ENCODE measurements at regions not wholly inside any gene's neighbourhood (a gene's known extent, or its start where the extent isn't known, plus 50 kb on each side); places are given as distances from the start of the nearest gene placed in this dataset.

GRCh38 chr3:164848923-164849322 is 229.4 kb downstream of the SI start:
- TF ChIP-seq CTCF (IDR thresholded peaks at IDR 0.05): no peak
- Histone ChIP-seq H3K4me1 (no peaks in the 10 kb centered on the region), H3K36me3 (no peaks in the 10 kb centered on the region), H3K4me3 (no peak overlapping the region), H3K27ac (no peak overlapping the region), H3K27me3 (no peaks in the 10 kb centered on the region), H3K9me3 (no peaks in the 10 kb centered on the region)
- intact Hi-C loops (cut with DNase I): no loop called here
- ATAC-seq (no peak), DNase-seq (no peak)
- 69 to 81% (median 74%) methylated on average over 4 of the region's 4 CpGs for WGBS, 4 donors

GRCh38 chr3:164845739-164846138 is 232.6 kb downstream of the SI start:
- Histone ChIP-seq H3K9me3 (no peaks in the 10 kb centered on the region), H3K4me3 (no peak overlapping the region), H3K36me3 (no peaks in the 10 kb centered on the region), H3K4me1 (no peaks in the 10 kb centered on the region), H3K27me3 (no peaks in the 10 kb centered on the region), H3K27ac (no peak overlapping the region)
- no peak for TF ChIP-seq CTCF (IDR thresholded peaks at IDR 0.05)
- no peak for TF ChIP-seq POLR2A (IDR thresholded peaks at IDR 0.05)
- DNase-seq (no peak), ATAC-seq (no peak)
- intact Hi-C loops (cut with DNase I): no loop called here
- WGBS, 4 donors: 71 to 74% (median 74%) methylated on average over 2 of the region's 2 CpGs

GRCh38 chr3:164832216-164832615 is 246.1 kb downstream of the SI start:
- intact Hi-C loops (cut with DNase I): no loop called here
- Histone ChIP-seq H3K4me3 (no peak overlapping the region), H3K36me3 (no peaks in the 10 kb centered on the region), H3K27me3 (no peaks in the 10 kb centered on the region), H3K27ac (no peak overlapping the region), H3K9me3 (no peaks in the 10 kb centered on the region), H3K4me1 (no peaks in the 10 kb centered on the region)
- TF ChIP-seq CTCF (IDR thresholded peaks at IDR 0.05): no peak
- TF ChIP-seq POLR2A (IDR thresholded peaks at IDR 0.05): no peak
- WGBS, 4 donors: 58 to 74% (median 64%) methylated on average over 5 of the region's 5 CpGs
- ATAC-seq (no peak), DNase-seq (no peak)

GRCh38 chr3:164818318-164818717 is 260.0 kb downstream of the SI start:
- Histone ChIP-seq H3K9me3 (peaks cover 0 to 7% (median 0%) of the 10 kb centered on the region in 12 donors), H3K27me3 (no peaks in the 10 kb centered on the region), H3K4me1 (no peaks in the 10 kb centered on the region), H3K4me3 (no peak overlapping the region), H3K36me3 (no peaks in the 10 kb centered on the region), H3K27ac (no peak overlapping the region)
- intact Hi-C loops (cut with DNase I): no loop called here
- 81 to 90% (median 89%) methylated on average over 6 to 12 of the region's 12 CpGs for WGBS, 4 donors
- DNase-seq (no peak), ATAC-seq (no peak)
- TF ChIP-seq CTCF (IDR thresholded peaks at IDR 0.05) (no peak), POLR2A (IDR thresholded peaks at IDR 0.05) (no peak)

Measured in heart left ventricle (tissue), 16 donors.